ACC112 (cell line): ENCODE measurements at regions not wholly inside any gene's neighbourhood (a gene's known extent, or its start where the extent isn't known, plus 50 kb on each side); places are given as distances from the start of the nearest gene placed in this dataset.

Experiments
- H2AFZ ChIP-seq: fragments of 200-600 bp; sonication (generic); one replicate; pipeline ENCODE4 v1.6.0; 2017; ENCODE audit warnings: antibody characterized with exemption, low read length; ENCODE audit not compliant: unreplicated experiment
- H3K27ac ChIP-seq: fragments of 200-600 bp; sonication (generic); 2 replicates; pipeline ENCODE4 v1.5.1; 2014; ENCODE audit warnings: low read depth, mild to moderate bottlenecking, antibody characterized with exemption, low read length, moderate library complexity
- H3K27me3 ChIP-seq: fragments of 200-600 bp; sonication (generic); 2 replicates; pipeline ENCODE4 v1.6.1; 2014; ENCODE audit warnings: mild to moderate bottlenecking, antibody characterized with exemption, low read length, moderate library complexity, mixed read lengths; ENCODE audit not compliant: insufficient read depth
- H3K36me3 ChIP-seq: fragments of 200-600 bp; sonication (generic); 2 replicates; pipeline ENCODE4 v1.6.1; 2016; ENCODE audit warnings: mild to moderate bottlenecking, antibody characterized with exemption, low read length, moderate library complexity, mixed read lengths; ENCODE audit not compliant: insufficient read depth
- H3K4me1 ChIP-seq: fragments of 200-600 bp; sonication (generic); one replicate; pipeline ENCODE4 v1.6.1; 2016; ENCODE audit warnings: low read length, mixed read lengths; ENCODE audit not compliant: insufficient read depth, unreplicated experiment, control insufficient read depth
- H3K4me3 ChIP-seq: fragments of 200-600 bp; sonication (generic); 2 replicates; pipeline ENCODE4 v1.5.1; 2014; ENCODE audit warnings: mild to moderate bottlenecking, low read depth, low read length
- H3K79me2 ChIP-seq: fragments of 200-600 bp; sonication (generic); one replicate; pipeline ENCODE4 v1.6.0; 2016; ENCODE audit warnings: low read length; ENCODE audit not compliant: control insufficient read depth, unreplicated experiment, insufficient read depth

- Histone ChIP-seq H3K4me3 (no peak overlapping the region), H3K36me3 (no peaks in the 10 kb centered on the region), H3K27me3 (no peaks in the 10 kb centered on the region), H3K4me1 (no peaks in the 10 kb centered on the region), H2AFZ (no peak overlapping the region), H3K79me2 (no peaks in the 10 kb centered on the region), H3K27ac (no peak overlapping the region)
Measured at GRCh38 chr13:34627509-34628208, 314.4 kb upstream of the NBEA start.

- H2AFZ ChIP-seq = no peak overlapping the region
- H3K4me3 ChIP-seq = no peak overlapping the region
- no peaks in the 10 kb centered on the region for H3K36me3 ChIP-seq
- no peak overlapping the region for H3K27ac ChIP-seq
- H3K4me1 ChIP-seq = no peaks in the 10 kb centered on the region
- H3K79me2 ChIP-seq = no peaks in the 10 kb centered on the region
- H3K27me3 ChIP-seq = no peaks in the 10 kb centered on the region
Measured at GRCh38 chr13:34628209-34628682, 313.8 kb upstream of the NBEA start.

GRCh38 chr13:34634448-34634847 lies 307.6 kb upstream of the NBEA start:
- H3K79me2 ChIP-seq = no peaks in the 10 kb centered on the region
- H3K36me3 ChIP-seq = no peaks in the 10 kb centered on the region
- no peak overlapping the region for H2AFZ ChIP-seq
- H3K4me1 ChIP-seq = no peaks in the 10 kb centered on the region
- H3K27me3 ChIP-seq = peaks cover 9% of the 10 kb centered on the region; the same call in 1 of the 2 replicates
- no peak overlapping the region for H3K27ac ChIP-seq
- no peak overlapping the region for H3K4me3 ChIP-seq

GRCh38 chr13:34637138-34637537 lies 304.9 kb upstream of the NBEA start:
- Histone ChIP-seq H3K27ac (no peak overlapping the region), H3K4me1 (no peaks in the 10 kb centered on the region), H3K79me2 (no peaks in the 10 kb centered on the region), H3K4me3 (no peak overlapping the region), H2AFZ (no peak overlapping the region), H3K27me3 (peaks cover 9% of the 10 kb centered on the region; the same call in 1 of the 2 replicates), H3K36me3 (no peaks in the 10 kb centered on the region)

- Histone ChIP-seq H3K4me3 (no peak overlapping the region), H3K36me3 (no peaks in the 10 kb centered on the region), H3K27me3 (peaks cover 9% of the 10 kb centered on the region; the same call in 1 of the 2 replicates), H3K27ac (no peak overlapping the region), H3K79me2 (no peaks in the 10 kb centered on the region), H3K4me1 (no peaks in the 10 kb centered on the region), H2AFZ (no peak overlapping the region)
Measured at GRCh38 chr13:34637636-34638035, 304.4 kb upstream of the NBEA start.

- H3K4me3 ChIP-seq = no peak overlapping the region
- H3K27ac ChIP-seq = no peak overlapping the region
- H3K4me1 ChIP-seq = no peaks in the 10 kb centered on the region
- H3K79me2 ChIP-seq = no peaks in the 10 kb centered on the region
- H3K27me3 ChIP-seq = peaks cover 9% of the 10 kb centered on the region; the same call in 1 of the 2 replicates
- no peaks in the 10 kb centered on the region for H3K36me3 ChIP-seq
- no peak overlapping the region for H2AFZ ChIP-seq
Measured at GRCh38 chr13:34638897-34639296, 303.2 kb upstream of the NBEA start.

- Histone ChIP-seq H3K36me3 (no peaks in the 10 kb centered on the region), H3K4me3 (no peak overlapping the region), H3K27ac (no peak overlapping the region), H3K27me3 (peaks cover 1% of the 10 kb centered on the region; the same call in 1 of the 2 replicates), H3K4me1 (no peaks in the 10 kb centered on the region), H3K79me2 (no peaks in the 10 kb centered on the region), H2AFZ (no peak overlapping the region)
Measured at GRCh38 chr13:34640179-34640992, 301.7 kb upstream of the NBEA start.

- Histone ChIP-seq H3K36me3 (no peaks in the 10 kb centered on the region), H2AFZ (no peak overlapping the region), H3K4me3 (no peak overlapping the region), H3K27ac (no peak overlapping the region), H3K4me1 (no peaks in the 10 kb centered on the region), H3K27me3 (no peaks in the 10 kb centered on the region), H3K79me2 (no peaks in the 10 kb centered on the region)
Measured at GRCh38 chr13:34640993-34641330, 301.1 kb upstream of the NBEA start.

GRCh38 chr13:34647379-34648150 lies 294.5 kb upstream of the NBEA start:
- H3K79me2 ChIP-seq = no peaks in the 10 kb centered on the region
- no peaks in the 10 kb centered on the region for H3K4me1 ChIP-seq
- no peaks in the 10 kb centered on the region for H3K36me3 ChIP-seq
- H3K4me3 ChIP-seq = no peak overlapping the region
- H2AFZ ChIP-seq = no peak overlapping the region
- H3K27me3 ChIP-seq = no peaks in the 10 kb centered on the region
- no peak overlapping the region for H3K27ac ChIP-seq

- no peaks in the 10 kb centered on the region for H3K27me3 ChIP-seq
- H3K36me3 ChIP-seq = no peaks in the 10 kb centered on the region
- no peak overlapping the region for H2AFZ ChIP-seq
- H3K4me3 ChIP-seq = no peak overlapping the region
- H3K79me2 ChIP-seq = no peaks in the 10 kb centered on the region
- no peaks in the 10 kb centered on the region for H3K4me1 ChIP-seq
- no peak overlapping the region for H3K27ac ChIP-seq
Measured at GRCh38 chr13:34654203-34654602, 287.9 kb upstream of the NBEA start.
